Activated naive CD4-positive, alpha-beta T cell treated with anti-CD3 and anti-CD28 coated beads for 36 hours (primary cell): ENCODE measurements at regions not wholly inside any gene's neighbourhood (a gene's known extent, or its start where the extent isn't known, plus 50 kb on each side); places are given as distances from the start of the nearest gene placed in this dataset.

ENCODE experiments used
- CTCF ChIA-PET: fragments of 350-600 bp; sonication (Branson Sonifier 250); formaldehyde crosslinking; loops from one replicate; lab custom pipeline; 2021; ENCODE audit warnings: antibody characterized with exemption; lab: Charles Lee
- DNase-seq: peaks from one replicate; pipeline ENCODE4 v3.0.0-alpha.2; 2020
- H3K27ac Mint-ChIP-seq: one replicate; pipeline ENCODE4 v1.8.0; 2021; ENCODE audit warnings: mild to moderate bottlenecking, mixed read lengths
- H3K27me3 Mint-ChIP-seq: one replicate; pipeline ENCODE4 v1.8.0; 2021; ENCODE audit warnings: low read depth, mixed read lengths
- H3K36me3 Mint-ChIP-seq: one replicate; pipeline ENCODE4 v1.8.0; 2021; ENCODE audit warnings: low read depth, mixed read lengths
- H3K4me1 Mint-ChIP-seq: one replicate; pipeline ENCODE4 v1.8.0; 2021; ENCODE audit warnings: low read depth, mixed read lengths
- H3K4me3 Mint-ChIP-seq: one replicate; pipeline ENCODE4 v1.8.0; 2021; ENCODE audit warnings: mild to moderate bottlenecking, moderate library complexity, mixed read lengths
- H3K9me3 Mint-ChIP-seq: one replicate; pipeline ENCODE4 v1.8.0; 2021; ENCODE audit warnings: mixed read lengths
- intact Hi-C: fragments of 100-400 bp; cut with micrococcal nuclease; formaldehyde crosslinking; loops from one replicate; pipeline ENCODE4 v1.15.1; 2023

DNA sequence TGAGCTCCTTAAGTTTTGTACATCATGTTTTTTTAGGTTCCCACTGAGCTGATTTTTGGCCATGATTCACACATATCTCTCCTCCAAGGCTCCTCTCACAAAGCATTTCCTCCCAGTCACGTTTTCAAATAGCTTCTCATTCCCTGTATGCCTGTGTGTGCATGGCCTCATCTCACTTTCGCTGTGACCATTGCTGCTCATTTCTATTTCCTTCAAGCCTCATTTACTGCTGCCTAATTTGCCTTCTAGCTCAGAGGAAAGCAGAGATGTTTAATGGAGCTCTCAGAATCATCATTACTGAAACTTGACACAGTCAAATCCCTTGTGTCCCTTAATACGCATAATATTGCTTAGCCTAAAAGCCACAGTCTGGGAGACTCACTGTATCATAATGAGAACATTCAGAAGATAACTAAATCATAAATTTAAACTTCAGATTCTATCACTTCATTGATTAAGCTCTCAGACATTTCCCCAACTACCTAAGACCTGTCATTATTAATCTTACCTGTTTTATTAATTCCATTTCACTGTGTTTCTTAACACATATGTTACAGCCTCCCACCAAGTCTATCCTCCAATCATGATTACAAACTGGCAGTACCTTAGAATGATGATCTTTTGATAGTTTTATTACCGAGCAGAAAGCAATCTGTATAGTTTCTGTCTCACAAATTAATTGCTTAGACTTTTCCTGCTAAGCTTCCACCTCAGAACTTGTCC, 278.3 kb upstream of the PTGER4 start:
- Mint-ChIP-seq H3K9me3 (no peaks in the 10 kb centered on the region), H3K27me3 (no peaks in the 10 kb centered on the region), H3K36me3 (peaks cover 2% of the 10 kb centered on the region), H3K27ac (peak overlapping the region; percentile 91), H3K4me3 (peak overlapping the region; percentile 48), H3K4me1 (peaks cover 82% of the 10 kb centered on the region)
- intact Hi-C loops = loop anchor here (1.0 to 5.0 kb wide), 5 partner anchors 9 to 1199 kb away; no protein-coding TSS in a partner anchor
- CTCF ChIA-PET = interaction anchor here (1.1 to 1.7 kb wide), 4 partner anchors 9 to 127 kb away, joined by 4 to 8 read pairs (median 5); no protein-coding TSS in a partner anchor
- DNase-seq = peak; percentile 65

DNA sequence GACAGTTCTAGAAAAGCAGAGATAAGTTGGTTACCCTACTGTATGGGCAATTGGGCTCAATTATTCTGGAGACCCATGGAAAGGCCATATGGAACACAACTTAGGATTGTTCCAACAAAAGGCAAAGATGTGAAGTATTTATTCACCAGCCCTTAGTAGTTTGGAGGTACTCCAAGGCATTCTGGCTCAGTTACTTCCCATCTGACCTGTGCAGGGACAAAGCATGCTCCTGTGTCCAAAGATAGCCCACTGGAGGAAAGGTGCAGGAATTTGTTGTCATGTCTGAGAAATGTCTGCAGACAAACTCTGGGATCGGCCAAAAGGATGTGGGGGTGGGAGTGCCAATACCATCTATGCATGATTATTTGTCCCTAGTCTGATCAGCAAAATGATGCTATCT, 279.5 kb upstream of the PTGER4 start:
- Mint-ChIP-seq H3K4me3 (no peak overlapping the region), H3K27me3 (no peaks in the 10 kb centered on the region), H3K27ac (peak overlapping the region; percentile 6), H3K9me3 (no peaks in the 10 kb centered on the region), H3K36me3 (peaks cover 2% of the 10 kb centered on the region), H3K4me1 (peaks cover 70% of the 10 kb centered on the region)
- intact Hi-C loops = loop anchor here (5.0 kb wide), 2 partner anchors 37 to 1198 kb away; no protein-coding TSS in a partner anchor
- CTCF ChIA-PET = interaction anchor here (1.2 kb wide), 1 partner anchor 122 kb away, joined by 3 read pairs; no protein-coding TSS in a partner anchor
- no peak for DNase-seq

DNA sequence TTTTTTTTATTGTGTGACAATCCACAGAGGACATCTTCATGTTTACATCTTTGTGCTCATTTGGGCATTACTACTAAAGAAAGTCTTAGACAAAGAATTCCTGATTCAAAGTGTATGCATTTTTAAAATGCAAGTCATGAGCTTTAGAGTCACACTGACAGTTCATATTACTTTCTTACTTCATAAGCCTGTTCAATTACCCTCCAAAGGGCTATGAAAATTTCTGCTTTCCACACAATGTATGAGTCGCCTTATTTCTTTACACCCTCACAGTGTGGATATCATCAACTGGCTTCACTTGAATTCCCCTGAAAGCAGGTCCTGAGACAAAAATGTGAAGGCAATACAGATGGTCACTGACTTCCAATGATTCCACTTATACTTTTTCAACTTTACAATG, 280.4 kb upstream of the PTGER4 start:
- Mint-ChIP-seq H3K4me1 (peaks cover 61% of the 10 kb centered on the region), H3K9me3 (no peaks in the 10 kb centered on the region)

DNA sequence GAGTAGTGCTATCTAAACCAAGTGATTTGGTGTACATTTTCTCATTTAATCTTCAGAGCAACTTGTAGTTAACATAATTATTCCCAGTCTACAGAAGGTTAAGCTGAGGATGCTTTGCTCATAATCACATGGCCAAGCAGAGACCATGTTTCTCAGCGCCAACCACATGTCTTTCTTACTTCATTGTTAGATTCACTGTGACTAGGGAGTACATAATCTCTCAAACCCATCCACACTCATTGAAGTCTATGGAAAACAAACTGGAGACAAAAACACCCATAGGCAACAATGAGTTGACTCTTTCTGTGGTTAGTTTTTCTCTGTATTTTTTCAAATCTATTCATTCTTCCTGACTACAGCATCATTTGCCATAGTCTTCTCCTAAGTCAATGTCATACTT, 281.7 kb upstream of the PTGER4 start:
- intact Hi-C loops = no loop called here
- H3K36me3 Mint-ChIP-seq = no peaks in the 10 kb centered on the region
- CTCF ChIA-PET = interaction anchor here (1.2 kb wide), 1 partner anchor 13 kb away, joined by 4 read pairs; no protein-coding TSS in a partner anchor
- peaks cover 48% of the 10 kb centered on the region for H3K4me1 Mint-ChIP-seq
- H3K27ac Mint-ChIP-seq = peak overlapping the region; percentile 71
- no peak overlapping the region for H3K4me3 Mint-ChIP-seq
- H3K27me3 Mint-ChIP-seq = no peaks in the 10 kb centered on the region
- no peaks in the 10 kb centered on the region for H3K9me3 Mint-ChIP-seq
- no peak for DNase-seq

More for the DNA sequence above, 280.4 kb upstream of the PTGER4 start:
- Mint-ChIP-seq H3K27me3 (no peaks in the 10 kb centered on the region), H3K36me3 (peaks cover 2% of the 10 kb centered on the region), H3K27ac (peak overlapping the region; percentile 22), H3K4me3 (no peak overlapping the region)
- CTCF ChIA-PET = interaction anchor here (1.2 kb wide), 1 partner anchor 121 kb away, joined by 3 read pairs; no protein-coding TSS in a partner anchor
- no peak for DNase-seq
- intact Hi-C loops = no loop called here

DNA sequence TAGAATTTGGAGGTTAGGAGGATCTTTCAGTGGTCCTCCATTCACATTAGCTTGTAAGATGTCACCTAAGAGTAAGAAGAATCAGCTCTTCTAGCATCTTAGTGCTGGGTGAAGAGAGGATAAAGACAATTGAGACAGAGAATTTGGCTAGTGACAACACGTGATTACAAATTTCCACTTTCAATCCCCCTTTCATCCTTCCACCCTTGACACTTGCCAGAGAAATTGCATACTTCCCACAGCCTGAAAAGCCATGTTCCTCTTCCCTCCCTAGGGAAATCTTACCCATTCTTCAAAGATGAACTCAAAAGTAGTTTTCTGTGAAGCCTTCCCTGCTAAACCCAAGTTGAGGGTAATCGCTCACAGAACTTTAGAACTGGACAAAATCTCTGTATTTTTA, 282.6 kb upstream of the PTGER4 start:
- no peaks in the 10 kb centered on the region for H3K27me3 Mint-ChIP-seq
- H3K27ac Mint-ChIP-seq = peak overlapping the region; percentile 0
- DNase-seq = no peak
- no peaks in the 10 kb centered on the region for H3K36me3 Mint-ChIP-seq
- H3K4me1 Mint-ChIP-seq = peaks cover 41% of the 10 kb centered on the region
- H3K4me3 Mint-ChIP-seq = no peak overlapping the region
- intact Hi-C loops = no loop called here
- CTCF ChIA-PET = no interaction called here
- no peaks in the 10 kb centered on the region for H3K9me3 Mint-ChIP-seq

DNA sequence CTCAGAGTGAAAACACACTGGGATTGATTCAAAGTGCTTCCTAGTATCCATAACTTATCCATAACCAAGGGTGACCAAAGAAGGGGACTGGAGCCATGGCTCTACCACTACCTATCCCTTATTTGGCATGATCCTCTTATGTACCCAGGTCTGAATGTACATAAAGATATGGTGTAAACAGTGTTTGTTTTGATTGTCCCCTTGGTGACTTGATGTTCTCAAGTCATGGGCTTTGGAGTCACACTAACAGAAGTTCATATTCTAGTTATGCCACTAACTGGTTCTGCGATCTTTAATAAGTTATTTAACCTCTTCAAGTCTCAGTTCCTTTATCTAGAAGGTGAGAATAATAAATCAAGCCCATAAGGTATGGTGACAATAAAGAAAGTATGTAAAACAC, 283.4 kb upstream of the PTGER4 start:
- CTCF ChIA-PET = no interaction called here
- no peaks in the 10 kb centered on the region for H3K9me3 Mint-ChIP-seq
- H3K4me3 Mint-ChIP-seq = no peak overlapping the region
- H3K27me3 Mint-ChIP-seq = no peaks in the 10 kb centered on the region
- intact Hi-C loops = no loop called here
- H3K4me1 Mint-ChIP-seq = peaks cover 37% of the 10 kb centered on the region
- no peaks in the 10 kb centered on the region for H3K36me3 Mint-ChIP-seq
- DNase-seq = no peak
- no peak overlapping the region for H3K27ac Mint-ChIP-seq

DNA sequence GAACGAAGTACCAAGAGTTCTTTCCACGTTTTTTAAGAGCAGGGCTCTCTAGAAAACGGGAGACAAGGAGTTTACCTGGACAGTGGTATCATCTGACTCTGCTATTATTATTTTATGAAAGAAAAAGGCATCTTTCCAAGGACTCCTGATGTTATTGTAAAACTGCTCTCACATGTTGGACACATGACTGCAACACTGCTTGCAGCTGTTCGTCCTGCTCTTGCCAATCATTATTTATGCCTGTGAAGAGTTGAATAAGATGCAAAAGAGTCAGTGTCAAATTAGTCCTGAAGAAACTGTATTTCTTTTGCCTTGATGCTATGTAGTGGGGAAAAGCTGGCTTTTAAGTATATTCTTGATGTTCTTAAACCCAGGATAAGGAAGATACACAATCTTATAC, 284.5 kb upstream of the PTGER4 start:
- DNase-seq = no peak
- no peak overlapping the region for H3K4me3 Mint-ChIP-seq
- CTCF ChIA-PET = no interaction called here
- intact Hi-C loops = no loop called here
- peaks cover 34% of the 10 kb centered on the region for H3K4me1 Mint-ChIP-seq
- H3K27me3 Mint-ChIP-seq = no peaks in the 10 kb centered on the region
- H3K9me3 Mint-ChIP-seq = no peaks in the 10 kb centered on the region
- no peak overlapping the region for H3K27ac Mint-ChIP-seq
- no peaks in the 10 kb centered on the region for H3K36me3 Mint-ChIP-seq

DNA sequence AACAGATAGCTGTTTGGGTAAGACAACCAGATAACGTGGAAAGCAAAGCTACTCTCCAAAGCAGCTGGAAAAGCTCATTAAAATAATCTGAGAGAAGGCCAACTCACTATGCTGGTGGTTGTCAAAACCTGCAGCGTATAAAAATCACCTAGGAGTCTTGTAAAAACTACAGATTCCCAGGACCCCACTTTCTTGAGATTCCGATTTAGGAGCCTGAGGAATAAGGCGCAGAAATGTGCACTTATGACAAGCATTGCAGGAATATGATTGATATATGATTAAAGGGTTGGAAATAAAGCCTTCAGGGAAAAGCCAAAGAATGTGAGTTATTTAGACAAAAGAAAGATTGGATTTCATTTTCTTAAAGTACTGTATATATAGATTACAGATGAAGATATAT, 285.0 kb upstream of the PTGER4 start:
- Mint-ChIP-seq H3K9me3 (no peaks in the 10 kb centered on the region), H3K36me3 (no peaks in the 10 kb centered on the region), H3K27me3 (no peaks in the 10 kb centered on the region), H3K27ac (no peak overlapping the region), H3K4me3 (no peak overlapping the region), H3K4me1 (peaks cover 36% of the 10 kb centered on the region)
- CTCF ChIA-PET = interaction anchor here (0.7 to 1.0 kb wide), 3 partner anchors 10 to 228 kb away, joined by 3 to 5 read pairs (median 5); no protein-coding TSS in a partner anchor
- intact Hi-C loops = no loop called here
- DNase-seq = no peak

DNA sequence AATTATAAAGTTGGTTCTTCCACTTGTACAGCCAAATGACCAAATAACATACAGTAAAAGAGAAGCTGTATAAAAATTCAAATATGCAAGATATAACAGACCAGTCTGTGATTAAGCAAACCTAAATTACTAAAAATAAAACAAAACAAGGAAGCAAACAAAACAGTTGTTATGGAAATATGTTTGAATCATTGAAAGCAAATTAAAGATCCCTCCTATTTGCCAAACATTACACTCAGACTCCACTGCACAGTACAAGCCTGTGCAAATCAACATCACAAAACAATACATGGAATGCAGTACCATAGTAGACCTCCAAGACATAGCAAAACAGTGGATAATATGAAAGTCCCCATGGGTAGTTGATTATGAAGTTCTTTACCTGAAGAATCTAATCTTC, 288.1 kb upstream of the PTGER4 start:
- no peak overlapping the region for H3K27ac Mint-ChIP-seq
- peaks cover 35% of the 10 kb centered on the region for H3K4me1 Mint-ChIP-seq
- H3K9me3 Mint-ChIP-seq = no peaks in the 10 kb centered on the region
- no peak for DNase-seq
- H3K36me3 Mint-ChIP-seq = no peaks in the 10 kb centered on the region
- CTCF ChIA-PET = interaction anchor here (1.1 to 2.1 kb wide), 3 partner anchors 10 to 16 kb away, joined by 3 to 6 read pairs (median 5); no protein-coding TSS in a partner anchor
- intact Hi-C loops = no loop called here
- no peaks in the 10 kb centered on the region for H3K27me3 Mint-ChIP-seq
- no peak overlapping the region for H3K4me3 Mint-ChIP-seq

DNA sequence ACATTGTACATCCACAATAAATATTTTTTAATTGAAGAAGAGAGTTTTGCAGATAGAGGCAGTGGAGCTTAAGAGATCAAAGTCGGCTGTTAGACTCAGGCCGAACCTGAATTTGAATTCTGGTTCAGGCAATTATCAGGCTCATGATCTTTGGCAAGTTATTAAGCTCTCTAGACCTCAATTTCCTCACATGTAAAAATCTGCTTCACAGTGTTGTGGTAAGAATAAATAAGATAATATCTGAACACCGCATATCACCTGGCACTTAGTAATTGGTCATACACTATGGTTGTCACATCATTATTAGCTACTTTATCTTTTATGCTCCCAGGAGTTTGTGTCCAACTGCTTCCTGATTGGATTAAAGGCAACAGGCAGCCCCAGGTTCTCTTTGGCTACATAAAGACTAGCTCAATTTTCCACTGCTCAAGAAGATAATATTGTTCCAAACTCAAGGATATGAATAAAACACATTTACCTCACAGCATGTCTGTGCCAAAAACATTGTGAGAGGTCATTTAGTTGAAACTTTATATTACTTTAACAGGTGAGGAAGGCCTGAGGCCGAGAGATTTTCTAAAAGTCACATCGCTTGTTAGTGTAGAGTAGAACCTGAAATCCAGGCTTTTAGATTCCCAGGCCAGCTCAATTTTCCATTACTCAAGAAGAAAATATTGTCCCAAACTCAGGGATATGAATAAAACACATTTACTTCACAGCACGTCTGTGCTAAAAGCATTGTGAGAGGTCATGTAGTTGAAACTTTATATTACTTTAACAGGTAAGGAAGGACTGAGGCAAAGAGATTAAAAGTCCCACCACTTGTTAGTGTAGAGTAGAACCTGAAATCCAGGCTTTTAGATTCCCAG, 289.2 kb upstream of the PTGER4 start:
- no peak for DNase-seq
- H3K27me3 Mint-ChIP-seq = no peaks in the 10 kb centered on the region
- peak overlapping the region; percentile 1 for H3K27ac Mint-ChIP-seq
- intact Hi-C loops = no loop called here
- no peaks in the 10 kb centered on the region for H3K9me3 Mint-ChIP-seq
- H3K4me1 Mint-ChIP-seq = peaks cover 44% of the 10 kb centered on the region
- H3K4me3 Mint-ChIP-seq = no peak overlapping the region
- CTCF ChIA-PET = interaction anchor here (0.7 to 2.5 kb wide), 6 partner anchors 13 to 441 kb away, joined by 3 to 15 read pairs (median 4); no protein-coding TSS in a partner anchor
- no peaks in the 10 kb centered on the region for H3K36me3 Mint-ChIP-seq

DNA sequence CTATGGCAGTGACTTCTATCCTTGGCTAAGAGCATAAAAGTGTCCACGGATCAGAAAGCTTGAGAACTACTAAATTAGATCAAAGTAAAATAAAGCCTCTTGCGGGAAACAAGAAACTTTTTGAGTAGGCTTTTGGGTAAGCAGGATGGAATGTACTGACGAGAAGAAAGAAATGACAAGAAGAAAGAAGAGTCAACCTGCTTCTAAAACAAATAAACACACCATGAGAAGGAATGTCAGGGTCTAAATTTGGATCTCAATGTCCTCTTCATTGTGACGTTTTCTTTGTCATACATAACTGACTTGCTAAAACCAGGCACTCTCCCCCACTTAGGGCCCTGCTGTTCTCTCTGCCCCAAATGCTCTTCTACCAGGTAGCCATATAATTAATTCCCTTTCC, 290.1 kb upstream of the PTGER4 start:
- CTCF ChIA-PET = interaction anchor here (1.0 to 2.5 kb wide), 4 partner anchors 14 to 99 kb away, joined by 3 to 15 read pairs (median 4); no protein-coding TSS in a partner anchor
- peaks cover 53% of the 10 kb centered on the region for H3K4me1 Mint-ChIP-seq
- DNase-seq = no peak
- no peaks in the 10 kb centered on the region for H3K27me3 Mint-ChIP-seq
- H3K36me3 Mint-ChIP-seq = no peaks in the 10 kb centered on the region
- intact Hi-C loops = loop anchor here (5.0 to 10.0 kb wide), 2 partner anchors 672 to 735 kb away; no protein-coding TSS in a partner anchor
- no peaks in the 10 kb centered on the region for H3K9me3 Mint-ChIP-seq
- H3K4me3 Mint-ChIP-seq = no peak overlapping the region
- no peak overlapping the region for H3K27ac Mint-ChIP-seq

DNA sequence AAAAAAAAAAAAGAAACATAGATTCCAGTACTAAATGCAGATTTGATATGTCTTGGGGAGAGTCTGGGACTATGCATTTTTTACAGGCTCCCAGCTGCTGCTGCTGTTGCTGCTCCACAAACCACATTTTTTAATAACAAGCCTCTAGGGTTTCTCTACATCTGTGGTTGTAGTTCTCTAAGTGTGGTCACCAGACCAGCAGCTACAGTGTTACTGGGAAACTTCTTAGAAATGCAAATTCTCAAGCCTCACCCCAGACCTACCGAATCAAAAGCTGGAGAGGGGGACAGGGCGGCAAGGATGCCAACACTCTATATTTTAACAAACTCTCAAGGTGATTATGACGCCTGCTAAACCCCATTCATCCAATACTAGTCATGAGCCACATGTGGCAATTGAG, 293.4 kb upstream of the PTGER4 start:
- CTCF ChIA-PET = interaction anchor here (0.6 to 2.4 kb wide), 5 partner anchors 16 to 267 kb away, joined by 3 to 8 read pairs (median 3); no protein-coding TSS in a partner anchor
- intact Hi-C loops = loop anchor here (1.0 to 10.0 kb wide), 3 partner anchors 437 to 731 kb away; no protein-coding TSS in a partner anchor
- Mint-ChIP-seq H3K27ac (peak overlapping the region; percentile 85), H3K4me1 (peaks cover 81% of the 10 kb centered on the region), H3K4me3 (no peak overlapping the region), H3K36me3 (no peaks in the 10 kb centered on the region), H3K27me3 (no peaks in the 10 kb centered on the region), H3K9me3 (no peaks in the 10 kb centered on the region)
- peak; percentile 34 for DNase-seq
